ENCODE measurements at regions not wholly inside any gene's neighbourhood (a gene's known extent, or its start where the extent isn't known, plus 50 kb on each side); places are given as distances from the start of the nearest gene placed in this dataset.
"Not testable (repeated sequence)": the region's sequence is repeated elsewhere in the genome, so short reads cannot be mapped to it uniquely, and the experiment has no call there.

- TF ChIP-seq SRF (IDR thresholded peaks at IDR 0.05; ENCODE audit: low read depth); MAX (IDR thresholded peaks at IDR 0.05); CTCF (IDR thresholded peaks at IDR 0.05 in 2 of 3, conservative IDR thresholded peaks at IDR 0.05 in 1 of 3; ENCODE audit: borderline replicate concordance in 1 of 3, insufficient read depth in 1 of 3, low read depth in 2 of 3, low read length in 2 of 3); ELF1 (IDR thresholded peaks at IDR 0.05; ENCODE audit: borderline replicate concordance, low read depth); YY1 (IDR thresholded peaks at IDR 0.05; ENCODE audit: extremely low read depth, insufficient replicate concordance, low read depth, low read length); EZH2 (IDR thresholded peaks at IDR 0.05); REST (IDR thresholded peaks at IDR 0.05; ENCODE audit: low read depth); POLR2A (IDR thresholded peaks at IDR 0.05; ENCODE audit: borderline replicate concordance, extremely low read depth, insufficient read depth, insufficient read length); RAD21 (IDR thresholded peaks at IDR 0.05; ENCODE audit: low read depth); SIN3A (IDR thresholded peaks at IDR 0.05; ENCODE audit: low read depth): not testable (repeated sequence)
These were observed 211.4 kb downstream of the ANAPC1 start for GRCh38 chr2:111672641-111673040.

Data from HCT116 (cell line).